ENCODE measurements at regions not wholly inside any gene's neighbourhood (a gene's known extent, or its start where the extent isn't known, plus 50 kb on each side); places are given as distances from the start of the nearest gene placed in this dataset.

GRCh38 chr2:33933203-33933602 lies 334.1 kb upstream of the FAM98A start:
- no peak for TF ChIP-seq CTCF (IDR thresholded peaks at IDR 0.05)
- no peak for TF ChIP-seq TEAD4 (CRISPR knock-in tag; IDR thresholded peaks at IDR 0.05)
- TF ChIP-seq ATF1 (CRISPR knock-in tag; IDR thresholded peaks at IDR 0.05) = no peak
- TF ChIP-seq JUN (CRISPR knock-in tag; IDR thresholded peaks at IDR 0.05) = no peak
- no peak for TF ChIP-seq MAX (CRISPR knock-in tag; IDR thresholded peaks at IDR 0.05)

Measured in WTC11 (cell line).